Calu3 (cell line): ENCODE measurements at regions not wholly inside any gene's neighbourhood (a gene's known extent, or its start where the extent isn't known, plus 50 kb on each side); places are given as distances from the start of the nearest gene placed in this dataset.

Experiments
- BruUV-seq: library from RNA; stranded (reverse); fragments of 400-500 nt; replicated peaks from 2 replicates; lab custom pipeline; 2021; lab: Mats Ljungman, UMichigan
- CTCF ChIA-PET: fragments of 300-600 bp; sonication (Branson Sonifier 250); formaldehyde crosslinking; loops from one replicate; lab custom pipeline; 2022; ENCODE audit warnings: antibody characterized with exemption; lab: Charles Lee
- DNase-seq: peaks from one replicate; pipeline ENCODE4 v3.0.0; 2022
- H3K27ac Mint-ChIP-seq: one replicate; pipeline ENCODE4 v1.8.0; 2022; ENCODE audit warnings: mixed read lengths; ENCODE audit not compliant: unreplicated experiment
- H3K27me3 Mint-ChIP-seq: one replicate; pipeline ENCODE4 v1.8.0; 2022; ENCODE audit warnings: mixed read lengths; ENCODE audit not compliant: unreplicated experiment
- H3K36me3 Mint-ChIP-seq: one replicate; pipeline ENCODE4 v1.8.0; 2022; ENCODE audit warnings: mild to moderate bottlenecking, moderate library complexity, mixed read lengths; ENCODE audit not compliant: insufficient read depth, unreplicated experiment
- H3K4me1 Mint-ChIP-seq: one replicate; pipeline ENCODE4 v1.8.0; 2022; ENCODE audit warnings: mild to moderate bottlenecking, low read depth, mixed read lengths; ENCODE audit not compliant: unreplicated experiment
- H3K4me3 Mint-ChIP-seq: one replicate; pipeline ENCODE4 v1.8.0; 2022; ENCODE audit warnings: mild to moderate bottlenecking, low read depth, moderate library complexity, mixed read lengths; ENCODE audit not compliant: unreplicated experiment
- H3K9me3 Mint-ChIP-seq: one replicate; pipeline ENCODE4 v1.8.0; 2022; ENCODE audit warnings: low read depth, mixed read lengths; ENCODE audit not compliant: unreplicated experiment
- intact Hi-C: fragments of 100-400 bp; cut with micrococcal nuclease; formaldehyde crosslinking; loops from one replicate; pipeline ENCODE4 v1.10.0; 2022; ENCODE audit not compliant: unreplicated experiment
- TF ChIP-seq, protein P1 (sequence below): fragments of 200-600 bp; IDR thresholded peaks from one replicate; pipeline ENCODE4 v1.8.0; 2022; ENCODE audit warnings: antibody characterized with exemption; ENCODE audit not compliant: unreplicated experiment

DNA sequence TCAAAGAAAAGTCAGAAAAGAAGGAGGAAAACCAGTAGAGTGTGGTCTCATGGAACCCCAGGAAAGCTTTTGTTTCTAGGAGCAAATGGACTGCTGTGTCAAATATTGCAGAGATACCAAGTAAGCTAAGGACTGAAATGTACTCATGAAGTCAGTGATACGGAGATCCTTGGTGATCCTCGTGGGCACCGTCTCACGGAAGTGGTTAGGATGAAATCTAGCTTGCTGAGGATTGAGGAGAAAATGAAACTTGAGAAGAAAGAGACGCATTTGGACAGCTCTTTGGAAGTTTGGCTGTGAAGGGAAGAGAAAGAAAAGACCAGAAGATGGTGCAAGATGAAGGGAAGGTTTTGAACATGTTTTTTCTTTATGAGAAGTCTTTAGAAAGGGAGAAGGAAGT lies 104.0 kb upstream of the CCND2 start:
- no TSS peak for BruUV-seq
- intact Hi-C loops, result no loop called here
- CTCF ChIA-PET, result no interaction called here
- TF ChIP-seq, protein P1, sequence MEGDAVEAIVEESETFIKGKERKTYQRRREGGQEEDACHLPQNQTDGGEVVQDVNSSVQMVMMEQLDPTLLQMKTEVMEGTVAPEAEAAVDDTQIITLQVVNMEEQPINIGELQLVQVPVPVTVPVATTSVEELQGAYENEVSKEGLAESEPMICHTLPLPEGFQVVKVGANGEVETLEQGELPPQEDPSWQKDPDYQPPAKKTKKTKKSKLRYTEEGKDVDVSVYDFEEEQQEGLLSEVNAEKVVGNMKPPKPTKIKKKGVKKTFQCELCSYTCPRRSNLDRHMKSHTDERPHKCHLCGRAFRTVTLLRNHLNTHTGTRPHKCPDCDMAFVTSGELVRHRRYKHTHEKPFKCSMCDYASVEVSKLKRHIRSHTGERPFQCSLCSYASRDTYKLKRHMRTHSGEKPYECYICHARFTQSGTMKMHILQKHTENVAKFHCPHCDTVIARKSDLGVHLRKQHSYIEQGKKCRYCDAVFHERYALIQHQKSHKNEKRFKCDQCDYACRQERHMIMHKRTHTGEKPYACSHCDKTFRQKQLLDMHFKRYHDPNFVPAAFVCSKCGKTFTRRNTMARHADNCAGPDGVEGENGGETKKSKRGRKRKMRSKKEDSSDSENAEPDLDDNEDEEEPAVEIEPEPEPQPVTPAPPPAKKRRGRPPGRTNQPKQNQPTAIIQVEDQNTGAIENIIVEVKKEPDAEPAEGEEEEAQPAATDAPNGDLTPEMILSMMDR, result no peak
- no peaks in the 10 kb centered on the region for H3K36me3 Mint-ChIP-seq
- H3K27ac Mint-ChIP-seq, result no peak overlapping the region
- peaks cover 61% of the 10 kb centered on the region for H3K27me3 Mint-ChIP-seq
- no peaks in the 10 kb centered on the region for H3K4me1 Mint-ChIP-seq
- H3K9me3 Mint-ChIP-seq, result no peaks in the 10 kb centered on the region
- DNase-seq, result no peak
- H3K4me3 Mint-ChIP-seq, result no peak overlapping the region

DNA sequence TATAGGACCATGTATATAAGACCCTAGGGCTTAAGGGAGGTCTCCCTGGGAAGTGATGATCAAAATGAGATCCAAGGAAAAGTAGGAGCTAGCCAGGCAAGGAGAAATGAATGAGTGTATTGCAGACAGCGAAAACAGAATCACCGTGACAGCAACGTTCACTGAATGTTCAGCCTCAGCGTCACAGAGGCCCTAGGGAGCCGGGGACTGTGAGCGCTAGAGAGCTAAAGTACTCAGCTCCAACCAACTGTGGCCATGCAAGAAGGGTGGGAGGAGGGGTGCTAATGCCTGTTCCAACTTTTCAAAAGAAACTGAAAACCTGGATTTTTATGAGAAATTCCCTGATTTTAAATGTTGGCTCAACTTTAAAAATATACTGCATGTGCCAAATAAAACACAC lies 105.5 kb upstream of the CCND2 start:
- no TSS peak for BruUV-seq
- DNase-seq, result no peak
- intact Hi-C loops, result no loop called here
- Mint-ChIP-seq H3K9me3 (no peaks in the 10 kb centered on the region), H3K36me3 (no peaks in the 10 kb centered on the region), H3K27me3 (peaks cover 69% of the 10 kb centered on the region), H3K4me1 (no peaks in the 10 kb centered on the region), H3K4me3 (no peak overlapping the region), H3K27ac (no peak overlapping the region)
- CTCF ChIA-PET, result no interaction called here
- TF ChIP-seq, protein P1, result no peak

DNA sequence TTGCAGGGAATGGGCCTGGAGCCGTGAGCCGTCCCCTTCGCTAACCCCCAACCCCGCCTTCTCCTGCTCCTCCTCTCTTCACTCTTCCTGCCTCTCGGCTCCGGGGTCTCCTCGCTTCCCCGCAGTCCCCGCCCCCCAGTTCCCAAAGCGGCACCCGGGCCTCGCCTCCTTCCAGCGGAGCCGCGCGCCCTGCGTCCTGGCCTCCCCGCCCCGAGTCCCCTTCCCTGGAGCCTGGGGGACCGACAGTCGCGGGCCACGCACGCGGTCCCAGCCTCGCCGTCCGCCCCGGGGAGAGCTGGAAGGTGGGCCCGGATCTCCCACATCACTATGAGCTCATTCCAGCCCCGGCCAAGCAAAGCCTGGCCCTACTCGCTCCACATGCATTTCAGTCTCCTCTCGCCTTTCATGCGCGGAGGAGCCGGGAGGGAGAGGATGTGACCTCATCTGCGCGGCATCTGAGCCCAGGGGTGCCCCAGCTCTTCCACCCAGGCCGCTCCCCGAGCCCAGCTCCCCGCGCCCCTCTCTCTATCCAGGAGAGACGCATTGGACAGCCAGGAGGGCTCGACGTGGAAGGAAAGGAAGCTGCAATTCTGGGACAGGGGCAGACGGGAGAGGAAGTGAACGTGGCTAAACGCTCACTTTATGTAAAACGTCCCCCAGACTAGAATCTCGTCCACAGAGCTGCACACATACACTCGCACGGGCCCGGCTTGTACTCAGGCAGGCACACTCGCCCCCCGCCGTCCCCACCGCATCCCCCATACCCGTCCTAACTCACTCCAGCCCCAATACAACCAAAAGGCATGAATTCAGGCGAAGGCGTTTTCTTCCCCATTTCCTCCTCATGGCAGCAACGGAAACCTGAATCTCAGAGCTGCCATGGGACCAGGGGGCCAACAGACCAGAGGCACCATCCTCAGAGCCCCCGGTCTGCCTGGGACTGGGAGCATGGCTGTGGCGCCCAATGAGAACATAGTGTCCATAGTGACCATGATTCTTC lies 108.7 kb upstream of the CCND2 start:
- no peaks in the 10 kb centered on the region for H3K9me3 Mint-ChIP-seq
- peaks cover 66% of the 10 kb centered on the region for H3K27me3 Mint-ChIP-seq
- DNase-seq, result no peak
- TF ChIP-seq, protein P1, result no peak
- BruUV-seq, result no TSS peak
- H3K4me1 Mint-ChIP-seq, result no peaks in the 10 kb centered on the region
- intact Hi-C loops, result no loop called here
- no peaks in the 10 kb centered on the region for H3K36me3 Mint-ChIP-seq
- no peak overlapping the region for H3K27ac Mint-ChIP-seq
- CTCF ChIA-PET, result interaction anchor here (0.5 to 1.1 kb wide), 2 partner anchors 21 to 70 kb away, joined by 4 to 5 read pairs; no protein-coding TSS in a partner anchor
- no peak overlapping the region for H3K4me3 Mint-ChIP-seq

DNA sequence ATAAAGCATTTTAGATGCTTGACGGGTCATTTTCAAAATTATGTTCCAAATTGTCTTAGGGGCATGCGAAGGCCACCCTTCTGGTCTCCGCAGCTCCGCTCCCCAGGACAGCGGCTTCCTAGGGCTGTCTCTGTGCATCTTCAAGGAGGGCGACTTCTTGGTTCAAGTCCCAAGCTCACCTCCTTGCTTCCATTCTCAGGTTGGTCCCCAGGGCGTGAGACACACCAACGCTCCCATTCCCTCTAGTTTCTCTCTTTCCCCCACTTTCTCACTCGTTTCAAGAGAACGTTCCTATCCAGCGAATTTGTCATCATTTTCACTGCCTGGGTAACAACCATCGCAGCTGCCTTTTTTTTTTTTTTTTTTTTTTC lies 109.4 kb upstream of the CCND2 start:
- Mint-ChIP-seq H3K4me1 (no peaks in the 10 kb centered on the region), H3K36me3 (no peaks in the 10 kb centered on the region), H3K27ac (no peak overlapping the region), H3K9me3 (no peaks in the 10 kb centered on the region), H3K27me3 (peaks cover 59% of the 10 kb centered on the region), H3K4me3 (no peak overlapping the region)
- no TSS peak for BruUV-seq
- intact Hi-C loops, result no loop called here
- CTCF ChIA-PET, result no interaction called here
- TF ChIP-seq, protein P1, result no peak
- no peak for DNase-seq
